ENCODE measurements at regions not wholly inside any gene's neighbourhood (a gene's known extent, or its start where the extent isn't known, plus 50 kb on each side); places are given as distances from the start of the nearest gene placed in this dataset.

DNA sequence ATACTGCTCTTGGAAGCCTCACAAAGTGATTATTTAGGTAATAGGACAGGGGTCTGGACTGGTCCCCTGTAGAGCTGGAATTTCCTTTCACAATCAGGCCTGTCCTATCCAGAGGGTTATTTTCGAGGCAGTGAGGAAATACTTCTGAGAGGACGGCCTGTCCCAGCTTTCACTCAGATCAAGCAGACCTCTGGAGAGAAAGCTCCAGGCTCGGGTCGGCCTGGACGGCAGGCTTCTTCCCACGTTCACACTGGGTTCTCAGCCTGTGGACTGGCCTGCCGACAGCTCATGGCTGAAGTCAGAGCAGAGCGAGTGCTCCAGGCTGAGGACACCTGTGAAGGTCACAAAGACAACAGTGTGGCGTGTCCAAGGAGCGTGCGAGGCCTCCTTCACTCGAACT, 405.3 kb downstream of the VPS13C start:
- TF ChIP-seq, protein P1, sequence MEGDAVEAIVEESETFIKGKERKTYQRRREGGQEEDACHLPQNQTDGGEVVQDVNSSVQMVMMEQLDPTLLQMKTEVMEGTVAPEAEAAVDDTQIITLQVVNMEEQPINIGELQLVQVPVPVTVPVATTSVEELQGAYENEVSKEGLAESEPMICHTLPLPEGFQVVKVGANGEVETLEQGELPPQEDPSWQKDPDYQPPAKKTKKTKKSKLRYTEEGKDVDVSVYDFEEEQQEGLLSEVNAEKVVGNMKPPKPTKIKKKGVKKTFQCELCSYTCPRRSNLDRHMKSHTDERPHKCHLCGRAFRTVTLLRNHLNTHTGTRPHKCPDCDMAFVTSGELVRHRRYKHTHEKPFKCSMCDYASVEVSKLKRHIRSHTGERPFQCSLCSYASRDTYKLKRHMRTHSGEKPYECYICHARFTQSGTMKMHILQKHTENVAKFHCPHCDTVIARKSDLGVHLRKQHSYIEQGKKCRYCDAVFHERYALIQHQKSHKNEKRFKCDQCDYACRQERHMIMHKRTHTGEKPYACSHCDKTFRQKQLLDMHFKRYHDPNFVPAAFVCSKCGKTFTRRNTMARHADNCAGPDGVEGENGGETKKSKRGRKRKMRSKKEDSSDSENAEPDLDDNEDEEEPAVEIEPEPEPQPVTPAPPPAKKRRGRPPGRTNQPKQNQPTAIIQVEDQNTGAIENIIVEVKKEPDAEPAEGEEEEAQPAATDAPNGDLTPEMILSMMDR (IDR thresholded peaks at IDR 0.05): no peak
- TF ChIP-seq ZNF416 (CRISPR knock-in tag; IDR thresholded peaks at IDR 0.05) (no peak), RELA (CRISPR knock-in tag; IDR thresholded peaks at IDR 0.05; ENCODE audit: borderline replicate concordance) (no peak), NR3C1 (CRISPR knock-in tag; conservative IDR thresholded peaks at IDR 0.05; ENCODE audit: low read depth) (no peak), CREM (CRISPR knock-in tag; IDR thresholded peaks at IDR 0.05) (no peak), MAX (CRISPR knock-in tag; IDR thresholded peaks at IDR 0.05) (no peak), SP1 (CRISPR knock-in tag; conservative IDR thresholded peaks at IDR 0.05) (no peak), GABPB1 (CRISPR knock-in tag; IDR thresholded peaks at IDR 0.05) (no peak), TP53 (CRISPR knock-in tag; IDR thresholded peaks at IDR 0.05) (no peak), CDX4 (CRISPR knock-in tag; IDR thresholded peaks at IDR 0.05; ENCODE audit: borderline replicate concordance) (no peak), NR2C2 (CRISPR knock-in tag; IDR thresholded peaks at IDR 0.05) (no peak)
- TF ChIP-seq, protein P2, sequence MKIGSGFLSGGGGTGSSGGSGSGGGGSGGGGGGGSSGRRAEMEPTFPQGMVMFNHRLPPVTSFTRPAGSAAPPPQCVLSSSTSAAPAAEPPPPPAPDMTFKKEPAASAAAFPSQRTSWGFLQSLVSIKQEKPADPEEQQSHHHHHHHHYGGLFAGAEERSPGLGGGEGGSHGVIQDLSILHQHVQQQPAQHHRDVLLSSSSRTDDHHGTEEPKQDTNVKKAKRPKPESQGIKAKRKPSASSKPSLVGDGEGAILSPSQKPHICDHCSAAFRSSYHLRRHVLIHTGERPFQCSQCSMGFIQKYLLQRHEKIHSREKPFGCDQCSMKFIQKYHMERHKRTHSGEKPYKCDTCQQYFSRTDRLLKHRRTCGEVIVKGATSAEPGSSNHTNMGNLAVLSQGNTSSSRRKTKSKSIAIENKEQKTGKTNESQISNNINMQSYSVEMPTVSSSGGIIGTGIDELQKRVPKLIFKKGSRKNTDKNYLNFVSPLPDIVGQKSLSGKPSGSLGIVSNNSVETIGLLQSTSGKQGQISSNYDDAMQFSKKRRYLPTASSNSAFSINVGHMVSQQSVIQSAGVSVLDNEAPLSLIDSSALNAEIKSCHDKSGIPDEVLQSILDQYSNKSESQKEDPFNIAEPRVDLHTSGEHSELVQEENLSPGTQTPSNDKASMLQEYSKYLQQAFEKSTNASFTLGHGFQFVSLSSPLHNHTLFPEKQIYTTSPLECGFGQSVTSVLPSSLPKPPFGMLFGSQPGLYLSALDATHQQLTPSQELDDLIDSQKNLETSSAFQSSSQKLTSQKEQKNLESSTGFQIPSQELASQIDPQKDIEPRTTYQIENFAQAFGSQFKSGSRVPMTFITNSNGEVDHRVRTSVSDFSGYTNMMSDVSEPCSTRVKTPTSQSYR (CRISPR knock-in tag; IDR thresholded peaks at IDR 0.05): no peak
- TF ChIP-seq, protein P3, sequence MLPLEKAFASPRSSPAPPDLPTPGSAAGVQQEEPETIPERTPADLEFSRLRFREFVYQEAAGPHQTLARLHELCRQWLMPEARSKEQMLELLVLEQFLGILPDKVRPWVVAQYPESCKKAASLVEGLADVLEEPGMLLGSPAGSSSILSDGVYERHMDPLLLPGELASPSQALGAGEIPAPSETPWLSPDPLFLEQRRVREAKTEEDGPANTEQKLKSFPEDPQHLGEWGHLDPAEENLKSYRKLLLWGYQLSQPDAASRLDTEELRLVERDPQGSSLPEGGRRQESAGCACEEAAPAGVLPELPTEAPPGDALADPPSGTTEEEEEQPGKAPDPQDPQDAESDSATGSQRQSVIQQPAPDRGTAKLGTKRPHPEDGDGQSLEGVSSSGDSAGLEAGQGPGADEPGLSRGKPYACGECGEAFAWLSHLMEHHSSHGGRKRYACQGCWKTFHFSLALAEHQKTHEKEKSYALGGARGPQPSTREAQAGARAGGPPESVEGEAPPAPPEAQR (CRISPR knock-in tag; IDR thresholded peaks at IDR 0.05): no peak

All from WTC11 (cell line).